BJ (cell line): ENCODE measurements at regions not wholly inside any gene's neighbourhood (a gene's known extent, or its start where the extent isn't known, plus 50 kb on each side); places are given as distances from the start of the nearest gene placed in this dataset.

Source experiments
- CTCF ChIA-PET: fragments of 350-600 bp; formaldehyde crosslinking; extraction: SDS; loops from one replicate; lab custom pipeline; 2021; ENCODE audit warnings: antibody characterized with exemption, inconsistent platforms; lab: Yijun Ruan, JAX
- POLR2A ChIA-PET: fragments of 300-600 bp; sonication (Branson Sonifier 250); formaldehyde crosslinking; extraction: SDS; loops from one replicate; lab custom pipeline; 2021; ENCODE audit warnings: antibody characterized with exemption; lab: Charles Lee
- DNase-seq: peaks from one replicate; pipeline ENCODE4 v3.0.0-alpha.2; 2011; ENCODE audit warnings: low read depth
- H3K27me3 ChIP-seq: 2 replicates; pipeline ENCODE4 v1.6.0; 2011; ENCODE audit warnings: low read length; ENCODE audit not compliant: control insufficient read depth, insufficient read depth
- H3K36me3 ChIP-seq: 2 replicates; pipeline ENCODE4 v1.5.1; 2011; ENCODE audit warnings: low read length; ENCODE audit not compliant: control insufficient read depth, insufficient read depth
- H3K4me3 ChIP-seq: 2 replicates; pipeline ENCODE4 v1.5.1; 2011; ENCODE audit warnings: low read depth, mild to moderate bottlenecking, control low read depth, low read length
- TF ChIP-seq, protein P1 (sequence below): IDR thresholded peaks from 2 replicates; pipeline ENCODE4 v1.5.1; 2011; ENCODE audit warnings: low read depth, mild to moderate bottlenecking, control low read depth, inconsistent platforms, low read length, moderate library complexity; ENCODE audit not compliant: insufficient read depth

DNA sequence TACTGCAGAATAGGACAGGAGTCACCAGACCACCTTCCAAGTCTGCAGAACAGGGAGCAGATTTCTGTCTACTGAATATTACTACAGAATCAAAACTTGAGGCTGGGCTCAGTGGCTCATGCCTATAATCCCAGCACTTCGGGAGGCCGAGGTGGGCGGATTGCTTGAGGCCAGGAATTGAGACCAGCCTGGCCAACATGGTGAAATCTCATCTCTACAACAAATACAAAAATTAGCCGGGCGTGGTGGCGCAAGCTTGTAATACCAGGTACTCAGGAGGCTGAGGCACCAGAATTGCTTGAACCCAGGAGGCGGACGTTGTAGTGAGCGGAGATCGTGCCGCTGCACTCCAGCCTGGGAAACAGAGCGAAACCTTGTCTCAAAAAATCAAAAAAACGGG, 710.8 kb upstream of the WWC1 start:
- ChIA-PET POLR2A (no interaction called here), CTCF (interaction anchor here (0.9 kb wide), 2 partner anchors 119 to 639 kb away, joined by 3 read pairs; no protein-coding TSS in a partner anchor)
- H3K36me3 ChIP-seq = no peaks in the 10 kb centered on the region
- TF ChIP-seq, protein P1, sequence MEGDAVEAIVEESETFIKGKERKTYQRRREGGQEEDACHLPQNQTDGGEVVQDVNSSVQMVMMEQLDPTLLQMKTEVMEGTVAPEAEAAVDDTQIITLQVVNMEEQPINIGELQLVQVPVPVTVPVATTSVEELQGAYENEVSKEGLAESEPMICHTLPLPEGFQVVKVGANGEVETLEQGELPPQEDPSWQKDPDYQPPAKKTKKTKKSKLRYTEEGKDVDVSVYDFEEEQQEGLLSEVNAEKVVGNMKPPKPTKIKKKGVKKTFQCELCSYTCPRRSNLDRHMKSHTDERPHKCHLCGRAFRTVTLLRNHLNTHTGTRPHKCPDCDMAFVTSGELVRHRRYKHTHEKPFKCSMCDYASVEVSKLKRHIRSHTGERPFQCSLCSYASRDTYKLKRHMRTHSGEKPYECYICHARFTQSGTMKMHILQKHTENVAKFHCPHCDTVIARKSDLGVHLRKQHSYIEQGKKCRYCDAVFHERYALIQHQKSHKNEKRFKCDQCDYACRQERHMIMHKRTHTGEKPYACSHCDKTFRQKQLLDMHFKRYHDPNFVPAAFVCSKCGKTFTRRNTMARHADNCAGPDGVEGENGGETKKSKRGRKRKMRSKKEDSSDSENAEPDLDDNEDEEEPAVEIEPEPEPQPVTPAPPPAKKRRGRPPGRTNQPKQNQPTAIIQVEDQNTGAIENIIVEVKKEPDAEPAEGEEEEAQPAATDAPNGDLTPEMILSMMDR = no peak
- H3K4me3 ChIP-seq = no peak overlapping the region
- no peaks in the 10 kb centered on the region; the same call in 1 of the 2 replicates for H3K27me3 ChIP-seq
- no peak for DNase-seq

DNA sequence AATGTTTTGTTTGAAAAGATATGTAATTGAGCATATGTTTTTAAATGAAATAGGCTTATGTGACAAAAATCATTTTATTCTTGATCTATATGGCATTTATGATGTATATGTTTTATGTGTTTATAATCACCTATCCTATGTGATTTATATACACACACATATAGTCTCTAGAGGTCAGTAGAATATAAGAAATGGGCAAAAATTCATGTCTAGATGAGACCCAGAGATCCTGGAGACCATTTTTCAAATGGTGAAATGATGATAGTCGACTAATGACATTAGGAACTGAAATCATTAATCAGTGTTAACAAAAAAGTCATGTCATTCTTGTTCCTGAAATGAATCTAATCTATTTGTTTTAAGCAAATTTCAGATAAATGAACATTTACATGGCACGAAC, 709.2 kb upstream of the WWC1 start:
- TF ChIP-seq, protein P1 = peak; percentile 11; the same call in 1 of the 2 replicates
- ChIA-PET CTCF (interaction anchor here (0.8 to 1.6 kb wide), 7 partner anchors 11 to 638 kb away, joined by 3 to 16 read pairs (median 3); no protein-coding TSS in a partner anchor), POLR2A (interaction anchor here (0.6 kb wide), 1 partner anchor 636 kb away, joined by 3 read pairs; no protein-coding TSS in a partner anchor)
- no peaks in the 10 kb centered on the region for H3K36me3 ChIP-seq
- H3K4me3 ChIP-seq = no peak overlapping the region
- no peak for DNase-seq
- no peaks in the 10 kb centered on the region for H3K27me3 ChIP-seq

DNA sequence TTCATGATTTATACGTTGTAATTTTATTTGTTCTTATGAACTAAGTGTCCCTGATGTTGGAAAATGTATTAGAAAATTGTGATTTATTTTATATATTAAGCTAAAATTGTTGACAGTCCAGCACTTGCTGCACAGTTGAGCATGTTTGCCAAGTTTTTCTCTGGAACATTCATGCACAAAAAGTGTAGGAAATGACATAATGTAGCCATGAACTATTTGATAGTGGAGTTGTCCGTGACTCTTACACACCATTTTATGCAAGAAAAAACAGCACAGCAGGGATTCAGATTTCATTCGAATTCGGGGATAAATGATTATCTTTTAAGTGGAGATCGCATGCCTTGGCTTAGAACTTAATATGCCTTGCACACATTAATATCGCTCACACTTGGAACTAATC, 708.6 kb upstream of the WWC1 start:
- ChIA-PET CTCF (interaction anchor here (0.8 to 1.6 kb wide), 7 partner anchors 11 to 637 kb away, joined by 3 to 16 read pairs (median 3); no protein-coding TSS in a partner anchor), POLR2A (no interaction called here)
- Histone ChIP-seq H3K36me3 (no peaks in the 10 kb centered on the region), H3K4me3 (no peak overlapping the region), H3K27me3 (no peaks in the 10 kb centered on the region)
- TF ChIP-seq, protein P1 = no peak
- DNase-seq = no peak

DNA sequence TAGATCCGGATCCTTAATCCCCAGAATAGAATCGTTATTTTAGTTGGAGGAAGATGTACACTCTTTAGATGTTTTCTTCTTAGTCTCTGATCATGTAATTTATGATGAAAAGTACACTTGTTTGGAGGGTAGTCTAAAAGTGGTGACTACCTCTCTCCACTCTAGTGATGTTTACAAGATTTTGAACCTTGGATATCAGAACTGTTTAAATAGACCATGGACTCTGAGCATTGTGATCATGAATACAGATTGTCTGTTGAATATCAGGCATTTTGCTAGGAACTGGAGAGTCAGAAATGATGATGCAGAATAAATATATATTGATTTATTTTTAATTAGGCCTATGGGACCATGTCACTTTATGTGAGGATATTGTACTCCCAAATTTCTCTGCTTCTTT, 706.3 kb upstream of the WWC1 start:
- TF ChIP-seq, protein P1 = no peak
- H3K36me3 ChIP-seq = no peaks in the 10 kb centered on the region
- H3K4me3 ChIP-seq = no peak overlapping the region
- POLR2A ChIA-PET = no interaction called here
- no peaks in the 10 kb centered on the region for H3K27me3 ChIP-seq
- CTCF ChIA-PET = no interaction called here
- DNase-seq = no peak

DNA sequence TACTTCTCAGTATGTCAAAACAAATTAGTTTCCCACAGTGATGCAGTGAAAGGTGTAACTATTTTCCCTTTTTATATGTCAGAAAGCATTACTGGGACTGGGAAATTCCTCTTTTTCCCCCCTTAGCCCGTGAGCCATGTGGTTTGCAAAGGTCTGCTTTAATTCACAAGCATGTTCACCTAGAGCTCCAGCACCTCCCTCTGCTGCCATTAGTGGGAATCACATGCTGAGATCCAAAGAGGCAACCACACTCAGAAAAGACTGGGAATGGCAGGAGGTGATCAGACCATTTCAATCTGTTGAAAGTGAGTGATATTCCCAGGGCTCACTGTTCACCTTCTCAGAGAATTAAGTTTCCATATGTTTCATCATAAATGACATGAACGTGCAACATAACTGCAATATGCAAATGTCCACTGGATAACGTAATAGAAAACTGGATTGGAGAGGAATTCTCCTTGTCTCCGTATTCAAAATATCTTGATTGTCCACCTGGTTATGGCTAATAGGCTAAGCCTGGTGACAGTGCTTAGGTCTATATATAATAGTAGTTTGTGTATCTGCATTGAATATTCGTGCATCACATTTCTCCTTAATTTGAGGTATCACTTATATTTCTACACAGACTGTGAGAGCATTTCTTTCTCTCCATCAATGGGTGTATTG, 703.5 kb upstream of the WWC1 start:
- ChIA-PET CTCF (interaction anchor here (0.8 to 1.6 kb wide), 10 partner anchors 9 to 632 kb away, joined by 3 to 4 read pairs (median 3); no protein-coding TSS in a partner anchor), POLR2A (no interaction called here)
- no peaks in the 10 kb centered on the region for H3K36me3 ChIP-seq
- no peak for DNase-seq
- H3K4me3 ChIP-seq = no peak overlapping the region
- TF ChIP-seq, protein P1 = peak; percentile 67
- H3K27me3 ChIP-seq = no peaks in the 10 kb centered on the region
